GM12891 (cell line): ENCODE measurements at regions not wholly inside any gene's neighbourhood (a gene's known extent, or its start where the extent isn't known, plus 50 kb on each side); places are given as distances from the start of the nearest gene placed in this dataset.

Experiments used
- POLR2AphosphoS5 ChIP-seq: IDR thresholded peaks from 2 replicates; pipeline ENCODE4 v1.6.1; 2011; ENCODE audit warnings: low read depth, low read length, control low read depth
- TAF1 ChIP-seq: IDR thresholded peaks from 2 replicates; pipeline ENCODE4 v1.6.1; 2011; ENCODE audit warnings: low read depth, low read length, control low read depth

- no peak for TF ChIP-seq POLR2AphosphoS5
- TF ChIP-seq TAF1, result no peak
These were observed 173.0 kb upstream of the GOT2 start for GRCh38 chr16:58906981-58907715.
